ENCODE measurements at regions not wholly inside any gene's neighbourhood (a gene's known extent, or its start where the extent isn't known, plus 50 kb on each side); places are given as distances from the start of the nearest gene placed in this dataset.

- no peak for TF ChIP-seq CTCF (IDR thresholded peaks at IDR 0.05; ENCODE audit: low read depth, low read length)
- no peak overlapping the region for H3K4me3 ChIP-seq (ENCODE audit: low read depth, low read length)
These were observed 567.0 kb upstream of the CADM1 start for GRCh38 chr11:116071241-116071640.

GRCh38 chr11:116070520-116070919 is 566.3 kb upstream of the CADM1 start:
- TF ChIP-seq CTCF (IDR thresholded peaks at IDR 0.05; ENCODE audit: low read depth, low read length), result no peak
- no peak overlapping the region for H3K4me3 ChIP-seq (ENCODE audit: low read depth, low read length)

GRCh38 chr11:116066777-116067176 is 562.6 kb upstream of the CADM1 start:
- TF ChIP-seq CTCF (IDR thresholded peaks at IDR 0.05; ENCODE audit: low read depth, low read length), result no peak
- H3K4me3 ChIP-seq (ENCODE audit: low read depth, low read length), result no peak overlapping the region

- TF ChIP-seq CTCF (IDR thresholded peaks at IDR 0.05; ENCODE audit: low read depth, low read length), result no peak
- H3K4me3 ChIP-seq (ENCODE audit: low read depth, low read length), result no peak overlapping the region
These were observed 561.8 kb upstream of the CADM1 start for GRCh38 chr11:116065986-116066385.

GRCh38 chr11:116065191-116065895 is 561.1 kb upstream of the CADM1 start:
- no peak for TF ChIP-seq CTCF (IDR thresholded peaks at IDR 0.05; ENCODE audit: low read depth, low read length)
- H3K4me3 ChIP-seq (ENCODE audit: low read depth, low read length), result no peak overlapping the region

GRCh38 chr11:116062490-116063171 is 558.4 kb upstream of the CADM1 start:
- H3K4me3 ChIP-seq (ENCODE audit: low read depth, low read length), result no peak overlapping the region
- TF ChIP-seq CTCF (IDR thresholded peaks at IDR 0.05; ENCODE audit: low read depth, low read length), result no peak

GRCh38 chr11:116062129-116062489 is 557.9 kb upstream of the CADM1 start:
- no peak overlapping the region for H3K4me3 ChIP-seq (ENCODE audit: low read depth, low read length)
- no peak for TF ChIP-seq CTCF (IDR thresholded peaks at IDR 0.05; ENCODE audit: low read depth, low read length)
